ENCODE measurements at regions not wholly inside any gene's neighbourhood (a gene's known extent, or its start where the extent isn't known, plus 50 kb on each side); places are given as distances from the start of the nearest gene placed in this dataset.

GRCh38 chr2:14340703-14341102, 291.8 kb upstream of the LRATD1 start:
- Histone ChIP-seq H3K36me3 (replicated peaks; ENCODE audit: insufficient read depth, low read length) (no peaks in the 10 kb centered on the region), H3K27me3 (replicated peaks; ENCODE audit: insufficient read depth, low read length) (no peaks in the 10 kb centered on the region)

GRCh38 chr2:14342313-14342712, 290.2 kb upstream of the LRATD1 start:
- Histone ChIP-seq H3F3A (ENCODE audit: insufficient read depth, low read length) (no peaks in the 10 kb centered on the region), H4K20me1 (ENCODE audit: insufficient read depth, low read length) (no peaks in the 10 kb centered on the region), H3K27me3 (replicated peaks; ENCODE audit: insufficient read depth, low read length) (no peaks in the 10 kb centered on the region), H3K4me3 (ENCODE audit: low read length) (no peak overlapping the region), H3K9me2 (replicated peaks; ENCODE audit: insufficient read depth, low read length) (no peaks in the 10 kb centered on the region), H3K9ac (ENCODE audit: low read length) (no peak overlapping the region), H3K9me3 (replicated peaks; ENCODE audit: insufficient read depth, low read length) (no peaks in the 10 kb centered on the region), H3K79me2 (ENCODE audit: low read length) (no peaks in the 10 kb centered on the region), H3K27ac (ENCODE audit: low read length) (no peak overlapping the region), H2AFZ (ENCODE audit: low read length) (no peak overlapping the region), H3K4me2 (ENCODE audit: low read depth, low read length) (no peak overlapping the region), H3K36me3 (replicated peaks; ENCODE audit: insufficient read depth, low read length) (no peaks in the 10 kb centered on the region), H3K4me1 (ENCODE audit: low read length) (no peaks in the 10 kb centered on the region)
- TF ChIP-seq EZH2phosphoT487 (IDR thresholded peaks at IDR 0.05; ENCODE audit: low read length): no peak
- TF ChIP-seq CTCF (IDR thresholded peaks at IDR 0.05; ENCODE audit: low read length): no peak
- no peak for TF ChIP-seq EZH2 (optimal IDR thresholded peaks at IDR 0.05; ENCODE audit: low read depth, low read length)
- no peak for DNase-seq

More at GRCh38 chr2:14340703-14341102, 291.8 kb upstream of the LRATD1 start:
- H3K9me3 ChIP-seq (replicated peaks; ENCODE audit: insufficient read depth, low read length): no peaks in the 10 kb centered on the region
- H4K20me1 ChIP-seq (ENCODE audit: insufficient read depth, low read length): no peaks in the 10 kb centered on the region
- H3F3A ChIP-seq (ENCODE audit: insufficient read depth, low read length): no peaks in the 10 kb centered on the region
- no peak overlapping the region for H3K27ac ChIP-seq (ENCODE audit: low read length)
- no peak for DNase-seq
- H3K4me1 ChIP-seq (ENCODE audit: low read length): no peaks in the 10 kb centered on the region
- no peak overlapping the region for H3K9ac ChIP-seq (ENCODE audit: low read length)
- H2AFZ ChIP-seq (ENCODE audit: low read length): no peak overlapping the region
- H3K79me2 ChIP-seq (ENCODE audit: low read length): no peaks in the 10 kb centered on the region
- H3K9me2 ChIP-seq (replicated peaks; ENCODE audit: insufficient read depth, low read length): no peaks in the 10 kb centered on the region
- no peak overlapping the region for H3K4me2 ChIP-seq (ENCODE audit: low read depth, low read length)
- H3K4me3 ChIP-seq (ENCODE audit: low read length): no peak overlapping the region
- TF ChIP-seq CTCF (IDR thresholded peaks at IDR 0.05; ENCODE audit: low read length) (no peak), EZH2phosphoT487 (IDR thresholded peaks at IDR 0.05; ENCODE audit: low read length) (no peak), EZH2 (optimal IDR thresholded peaks at IDR 0.05; ENCODE audit: low read depth, low read length) (no peak)

GRCh38 chr2:14344355-14344754, 288.2 kb upstream of the LRATD1 start:
- Histone ChIP-seq H3K9ac (ENCODE audit: low read length) (no peak overlapping the region), H3K27ac (ENCODE audit: low read length) (no peak overlapping the region), H3K9me2 (replicated peaks; ENCODE audit: insufficient read depth, low read length) (no peaks in the 10 kb centered on the region), H4K20me1 (ENCODE audit: insufficient read depth, low read length) (no peaks in the 10 kb centered on the region), H3F3A (ENCODE audit: insufficient read depth, low read length) (no peaks in the 10 kb centered on the region), H3K4me1 (ENCODE audit: low read length) (no peaks in the 10 kb centered on the region), H3K79me2 (ENCODE audit: low read length) (no peaks in the 10 kb centered on the region), H3K36me3 (replicated peaks; ENCODE audit: insufficient read depth, low read length) (no peaks in the 10 kb centered on the region), H3K4me2 (ENCODE audit: low read depth, low read length) (no peak overlapping the region), H3K27me3 (replicated peaks; ENCODE audit: insufficient read depth, low read length) (no peaks in the 10 kb centered on the region), H3K9me3 (replicated peaks; ENCODE audit: insufficient read depth, low read length) (no peaks in the 10 kb centered on the region), H3K4me3 (ENCODE audit: low read length) (no peak overlapping the region), H2AFZ (ENCODE audit: low read length) (no peak overlapping the region)
- no peak for DNase-seq
- TF ChIP-seq EZH2phosphoT487 (IDR thresholded peaks at IDR 0.05; ENCODE audit: low read length) (no peak), CTCF (IDR thresholded peaks at IDR 0.05; ENCODE audit: low read length) (no peak), EZH2 (optimal IDR thresholded peaks at IDR 0.05; ENCODE audit: low read depth, low read length) (no peak)
